DND-41 (cell line): ENCODE measurements at regions not wholly inside any gene's neighbourhood (a gene's known extent, or its start where the extent isn't known, plus 50 kb on each side); places are given as distances from the start of the nearest gene placed in this dataset.

Experiments used
- CTCF ChIP-seq: IDR thresholded peaks from 2 replicates; pipeline ENCODE4 v1.5.1; 2012; ENCODE audit warnings: borderline replicate concordance, low read length, moderate library complexity, mild to moderate bottlenecking; ENCODE audit not compliant: poor library complexity, severe bottlenecking; ENCODE audit errors: extremely low read depth
- EZH2 ChIP-seq: IDR thresholded peaks from 3 replicates; pipeline ENCODE4 v1.6.1; 2012; ENCODE audit warnings: borderline replicate concordance, low read depth, mild to moderate bottlenecking, moderate library complexity, low read length, inconsistent platforms; ENCODE audit not compliant: severe bottlenecking

GRCh38 chr2:105168543-105168942, 73.0 kb upstream of the GPR45 start:
- TF ChIP-seq EZH2 (no peak), CTCF (no peak)
